Mesothelial cell of epicardium (in vitro differentiated cells): ENCODE measurements at regions not wholly inside any gene's neighbourhood (a gene's known extent, or its start where the extent isn't known, plus 50 kb on each side); places are given as distances from the start of the nearest gene placed in this dataset.
"Not testable (repeated sequence)": the region's sequence is repeated elsewhere in the genome, so short reads cannot be mapped to it uniquely, and the experiment has no call there.

Experiments
- DNase-seq, 2 experiments: peaks; one replicate each; pipeline ENCODE4 v3.0.0; 2021; ENCODE audit warnings: low spot score in 2 of 2; ENCODE audit not compliant: unreplicated experiment in 2 of 2
- H3K27ac Mint-ChIP-seq: 2 replicates; pipeline ENCODE4 v1.8.0; 2021; ENCODE audit warnings: mixed read lengths
- H3K27me3 Mint-ChIP-seq: 2 replicates; pipeline ENCODE4 v1.8.0; 2021; ENCODE audit warnings: low read depth, mixed read lengths
- H3K36me3 Mint-ChIP-seq: 2 replicates; pipeline ENCODE4 v1.8.0; 2021; ENCODE audit warnings: mixed read lengths
- H3K4me1 Mint-ChIP-seq: 2 replicates; pipeline ENCODE4 v1.8.0; 2021; ENCODE audit warnings: mixed read lengths
- H3K4me3 Mint-ChIP-seq: 2 replicates; pipeline ENCODE4 v1.8.0; 2021; ENCODE audit warnings: mild to moderate bottlenecking, moderate library complexity, mixed read lengths
- H3K9me3 Mint-ChIP-seq: 2 replicates; pipeline ENCODE4 v1.8.0; 2021; ENCODE audit warnings: mixed read lengths
- TF ChIP-seq, protein P1 (sequence below): fragments of 200-600 bp; sonication (generic); IDR thresholded peaks from one replicate; pipeline ENCODE4 v1.5.0; 2021; ENCODE audit warnings: antibody characterized with exemption; ENCODE audit not compliant: unreplicated experiment

DNA sequence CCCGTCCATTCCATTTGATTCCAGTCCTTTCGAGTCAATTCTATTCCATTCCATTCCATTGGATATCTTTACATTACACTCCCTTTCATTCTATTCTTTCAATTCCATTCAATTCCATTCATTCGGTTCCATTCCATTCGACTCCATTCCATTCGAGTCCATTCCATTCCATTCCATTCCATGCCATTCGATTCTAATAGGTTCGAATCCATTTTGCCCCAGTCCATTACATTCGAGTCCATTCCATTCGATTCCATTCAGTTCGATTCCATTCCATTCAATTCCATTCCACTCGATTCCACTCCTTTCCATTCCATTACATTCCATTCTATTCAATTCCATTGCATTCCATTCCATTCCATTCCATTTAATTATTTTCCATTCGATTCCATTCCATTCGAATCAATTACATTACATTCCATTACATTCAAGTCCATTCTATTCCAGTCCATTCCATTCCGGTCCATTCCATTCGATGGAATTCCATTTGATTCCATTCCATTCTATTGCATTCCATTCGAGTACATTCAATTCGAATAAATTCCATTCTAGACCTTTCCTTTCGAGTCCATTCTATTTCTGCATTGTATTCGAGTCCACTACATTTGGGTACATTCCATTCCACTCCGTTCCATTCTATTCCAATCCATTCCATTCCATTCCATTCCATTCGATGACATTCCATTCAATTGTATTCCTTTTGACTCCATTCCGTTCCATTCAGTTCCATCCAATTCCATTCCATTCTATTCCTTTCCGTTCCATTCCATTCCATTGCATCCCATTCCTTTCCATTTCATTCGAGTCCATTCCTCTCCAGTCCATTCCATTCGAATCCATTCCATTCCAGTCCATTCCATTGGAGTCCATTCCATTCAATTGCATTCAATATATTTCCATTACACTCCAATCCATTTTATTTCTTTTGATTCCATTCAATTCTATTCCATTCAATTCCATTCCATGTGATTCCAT, 2604.8 kb upstream of the TPTE start:
- DNase-seq = no peak
- Mint-ChIP-seq H3K27me3 (no peaks in the 10 kb centered on the region), H3K9me3 (no peaks in the 10 kb centered on the region), H3K4me1 (no peaks in the 10 kb centered on the region), H3K4me3 (no peak overlapping the region), H3K27ac (no peak overlapping the region), H3K36me3 (peaks cover 30% of the 10 kb centered on the region)
- TF ChIP-seq, protein P1, sequence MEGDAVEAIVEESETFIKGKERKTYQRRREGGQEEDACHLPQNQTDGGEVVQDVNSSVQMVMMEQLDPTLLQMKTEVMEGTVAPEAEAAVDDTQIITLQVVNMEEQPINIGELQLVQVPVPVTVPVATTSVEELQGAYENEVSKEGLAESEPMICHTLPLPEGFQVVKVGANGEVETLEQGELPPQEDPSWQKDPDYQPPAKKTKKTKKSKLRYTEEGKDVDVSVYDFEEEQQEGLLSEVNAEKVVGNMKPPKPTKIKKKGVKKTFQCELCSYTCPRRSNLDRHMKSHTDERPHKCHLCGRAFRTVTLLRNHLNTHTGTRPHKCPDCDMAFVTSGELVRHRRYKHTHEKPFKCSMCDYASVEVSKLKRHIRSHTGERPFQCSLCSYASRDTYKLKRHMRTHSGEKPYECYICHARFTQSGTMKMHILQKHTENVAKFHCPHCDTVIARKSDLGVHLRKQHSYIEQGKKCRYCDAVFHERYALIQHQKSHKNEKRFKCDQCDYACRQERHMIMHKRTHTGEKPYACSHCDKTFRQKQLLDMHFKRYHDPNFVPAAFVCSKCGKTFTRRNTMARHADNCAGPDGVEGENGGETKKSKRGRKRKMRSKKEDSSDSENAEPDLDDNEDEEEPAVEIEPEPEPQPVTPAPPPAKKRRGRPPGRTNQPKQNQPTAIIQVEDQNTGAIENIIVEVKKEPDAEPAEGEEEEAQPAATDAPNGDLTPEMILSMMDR = no peak

DNA sequence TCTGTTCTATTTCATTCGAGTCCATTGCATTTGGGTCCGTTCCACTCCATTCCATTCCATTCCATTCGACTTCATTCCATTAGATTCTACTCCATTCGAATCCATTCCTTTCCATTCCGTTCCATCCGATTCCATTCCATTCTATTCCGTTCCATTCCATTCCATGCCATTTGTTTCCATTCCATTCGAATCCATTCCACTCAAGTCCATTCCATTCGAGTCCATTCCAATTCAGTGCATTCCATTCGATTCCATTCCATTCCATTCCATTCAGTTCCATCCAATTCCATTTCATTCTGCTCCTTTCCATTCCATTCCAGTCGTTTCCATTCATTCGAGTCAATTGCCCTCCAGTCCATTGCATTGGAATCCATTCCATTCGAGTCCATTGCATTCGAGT, 2603.7 kb upstream of the TPTE start:
- H3K4me1 Mint-ChIP-seq = no peaks in the 10 kb centered on the region
- peaks cover 39% of the 10 kb centered on the region for H3K36me3 Mint-ChIP-seq
- DNase-seq = no peak
- no peaks in the 10 kb centered on the region for H3K27me3 Mint-ChIP-seq
- H3K27ac Mint-ChIP-seq = no peak overlapping the region
- H3K9me3 Mint-ChIP-seq = no peaks in the 10 kb centered on the region
- H3K4me3 Mint-ChIP-seq = no peak overlapping the region
- TF ChIP-seq, protein P1 = no peak

DNA sequence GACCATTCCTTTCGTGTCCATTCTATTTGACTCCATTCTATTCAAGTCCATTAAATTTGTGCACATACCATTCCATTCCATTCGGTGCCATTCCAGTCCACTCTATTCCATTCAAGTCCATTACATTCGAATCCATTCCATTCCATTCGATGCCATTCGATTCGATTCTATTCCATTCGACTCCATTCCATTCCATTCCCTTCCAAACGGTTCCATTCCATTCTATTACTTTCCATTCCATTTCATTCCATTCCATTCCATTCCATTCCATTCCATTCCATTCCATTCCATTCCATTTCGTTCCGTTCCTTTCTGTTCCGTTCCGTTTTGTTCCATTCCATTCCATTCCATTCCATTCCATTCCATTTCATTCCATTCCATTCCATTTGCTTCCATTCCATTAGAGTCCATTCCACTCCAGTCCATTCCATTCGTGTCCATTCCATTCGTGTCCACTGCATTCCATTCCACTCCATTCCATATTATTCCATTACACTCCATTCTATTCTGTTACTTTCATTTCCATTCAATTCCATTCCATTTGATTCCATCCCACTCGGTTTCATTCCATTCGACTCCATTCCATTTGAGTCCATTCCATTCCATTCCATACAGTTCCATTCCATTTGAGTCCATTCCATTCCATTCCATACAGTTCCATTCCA, 2595.3 kb upstream of the TPTE start:
- H3K36me3 Mint-ChIP-seq = peaks cover 74% of the 10 kb centered on the region
- not testable (repeated sequence) for H3K9me3 Mint-ChIP-seq, H3K27me3 Mint-ChIP-seq, H3K4me1 Mint-ChIP-seq, DNase-seq, H3K27ac Mint-ChIP-seq, H3K4me3 Mint-ChIP-seq

DNA sequence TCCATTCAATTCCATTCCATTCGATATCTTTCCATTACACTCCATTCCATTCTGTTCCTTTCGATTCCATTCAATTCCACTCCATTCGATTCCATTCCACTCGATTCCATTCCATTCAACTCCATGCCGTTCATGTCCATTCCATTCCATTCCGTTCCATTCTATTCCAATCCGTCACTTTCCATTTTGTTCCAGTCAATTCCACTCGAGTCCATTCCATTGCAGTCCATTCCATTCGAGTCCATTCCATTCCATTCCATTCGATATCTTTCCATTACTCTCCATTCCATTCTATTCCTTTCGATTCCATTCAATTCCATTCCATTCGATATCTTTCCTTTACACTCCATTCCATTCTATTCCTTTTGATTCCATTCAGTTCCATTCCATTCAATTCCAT, 2592.9 kb upstream of the TPTE start:
- H3K4me1 Mint-ChIP-seq, H3K9me3 Mint-ChIP-seq, H3K27ac Mint-ChIP-seq, H3K27me3 Mint-ChIP-seq, DNase-seq, H3K4me3 Mint-ChIP-seq: not testable (repeated sequence)
- peaks cover 72% of the 10 kb centered on the region for H3K36me3 Mint-ChIP-seq

DNA sequence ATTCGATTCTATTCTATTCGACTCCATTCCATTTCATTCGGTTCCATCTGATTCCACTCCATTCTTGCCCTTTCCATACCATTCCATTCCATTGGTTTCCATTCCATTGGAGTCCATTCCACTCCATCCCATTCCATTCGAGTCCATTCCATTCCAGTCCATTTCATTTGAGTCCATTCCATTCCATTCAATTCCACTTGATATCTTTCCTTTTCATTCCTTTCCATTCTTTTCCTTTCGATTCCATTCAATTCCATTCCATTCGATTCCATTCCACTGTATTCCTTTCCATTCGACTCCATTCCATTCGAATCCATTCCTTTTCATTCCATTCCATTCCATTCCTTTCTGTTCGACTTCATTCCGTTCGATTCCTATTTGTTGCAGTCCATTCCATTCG, 2591.8 kb upstream of the TPTE start:
- not testable (repeated sequence) for H3K4me1 Mint-ChIP-seq, H3K27me3 Mint-ChIP-seq, H3K27ac Mint-ChIP-seq, H3K9me3 Mint-ChIP-seq, H3K4me3 Mint-ChIP-seq, DNase-seq
- H3K36me3 Mint-ChIP-seq = peaks cover 75% of the 10 kb centered on the region

DNA sequence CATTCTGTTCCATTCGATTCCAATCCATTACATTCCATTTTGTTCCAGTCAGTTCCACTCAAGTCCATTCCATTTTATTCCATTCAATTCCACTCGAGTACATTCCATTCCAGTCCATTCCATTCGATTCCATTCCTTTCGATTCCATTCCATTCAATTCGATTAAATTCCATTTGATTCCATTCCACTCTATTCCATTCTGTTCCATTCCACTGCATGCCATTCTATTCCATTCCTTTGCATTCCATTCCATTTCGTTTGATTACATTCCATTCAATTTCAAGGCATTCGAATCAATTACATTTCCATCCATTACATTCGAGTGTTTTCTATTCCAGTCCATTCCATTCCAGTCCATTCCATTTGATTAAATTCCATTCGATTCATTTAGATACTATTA, 2590.9 kb upstream of the TPTE start:
- H3K4me1 Mint-ChIP-seq, H3K9me3 Mint-ChIP-seq, DNase-seq, H3K4me3 Mint-ChIP-seq, H3K27ac Mint-ChIP-seq, H3K27me3 Mint-ChIP-seq: not testable (repeated sequence)
- H3K36me3 Mint-ChIP-seq = peaks cover 75% of the 10 kb centered on the region

DNA sequence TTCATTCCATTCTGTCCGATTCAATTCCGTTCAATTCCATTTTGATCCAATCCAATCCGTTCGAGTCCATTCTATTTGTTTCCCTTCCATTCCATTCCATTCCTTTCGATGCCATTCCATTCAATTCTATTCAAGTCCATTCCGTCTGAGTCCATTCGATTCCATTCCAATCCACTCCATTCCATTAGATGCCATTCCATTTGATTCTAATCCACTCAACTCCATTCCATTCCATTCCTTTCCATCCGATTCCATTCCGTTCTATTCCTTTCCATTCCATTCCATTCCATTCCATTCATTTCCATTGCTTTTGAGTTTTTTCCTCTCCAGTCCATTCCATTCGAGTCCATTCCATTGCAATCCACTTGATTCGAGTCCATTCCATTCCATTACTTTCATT, 2589.3 kb upstream of the TPTE start:
- peaks cover 77% of the 10 kb centered on the region for H3K36me3 Mint-ChIP-seq
- not testable (repeated sequence) for H3K9me3 Mint-ChIP-seq

DNA sequence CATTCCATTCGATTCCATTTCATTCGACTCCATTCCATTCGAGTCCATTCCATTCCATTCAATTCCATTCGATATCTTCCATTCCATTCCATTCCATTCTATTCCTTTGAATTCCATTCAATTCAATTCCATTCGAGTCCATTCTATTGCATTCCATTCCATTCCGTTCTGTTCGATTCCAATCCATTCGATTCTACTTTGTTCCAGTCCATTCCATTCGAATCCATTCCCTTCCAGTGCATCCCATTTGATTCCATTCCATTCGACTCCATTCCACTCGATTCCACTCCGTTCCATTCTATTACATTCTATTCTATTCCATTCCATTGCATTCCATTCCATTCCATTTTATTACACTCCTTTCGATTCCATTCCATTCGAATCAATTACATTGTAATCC, 2588.5 kb upstream of the TPTE start:
- not testable (repeated sequence) for H3K4me1 Mint-ChIP-seq, H3K27ac Mint-ChIP-seq, H3K9me3 Mint-ChIP-seq, H3K27me3 Mint-ChIP-seq, DNase-seq, H3K4me3 Mint-ChIP-seq
- peaks cover 77% of the 10 kb centered on the region for H3K36me3 Mint-ChIP-seq

More for the DNA sequence above, 2589.3 kb upstream of the TPTE start:
- DNase-seq, H3K4me3 Mint-ChIP-seq, H3K27me3 Mint-ChIP-seq, H3K27ac Mint-ChIP-seq, H3K4me1 Mint-ChIP-seq: not testable (repeated sequence)
